ENCODE measurements at regions not wholly inside any gene's neighbourhood (a gene's known extent, or its start where the extent isn't known, plus 50 kb on each side); places are given as distances from the start of the nearest gene placed in this dataset.

- no peaks in the 10 kb centered on the region for H3K36me3 ChIP-seq
- no peak for DNase-seq (ENCODE audit: extremely low spot score in 2 of 2)
- intact Hi-C loops (cut with DNase I): no loop called here
- H3K27ac ChIP-seq: no peak overlapping the region
- no peaks in the 10 kb centered on the region for H3K27me3 ChIP-seq
- no peak overlapping the region for H3K4me3 ChIP-seq
- H3K4me1 ChIP-seq: no peaks in the 10 kb centered on the region
- TF ChIP-seq, protein P1, sequence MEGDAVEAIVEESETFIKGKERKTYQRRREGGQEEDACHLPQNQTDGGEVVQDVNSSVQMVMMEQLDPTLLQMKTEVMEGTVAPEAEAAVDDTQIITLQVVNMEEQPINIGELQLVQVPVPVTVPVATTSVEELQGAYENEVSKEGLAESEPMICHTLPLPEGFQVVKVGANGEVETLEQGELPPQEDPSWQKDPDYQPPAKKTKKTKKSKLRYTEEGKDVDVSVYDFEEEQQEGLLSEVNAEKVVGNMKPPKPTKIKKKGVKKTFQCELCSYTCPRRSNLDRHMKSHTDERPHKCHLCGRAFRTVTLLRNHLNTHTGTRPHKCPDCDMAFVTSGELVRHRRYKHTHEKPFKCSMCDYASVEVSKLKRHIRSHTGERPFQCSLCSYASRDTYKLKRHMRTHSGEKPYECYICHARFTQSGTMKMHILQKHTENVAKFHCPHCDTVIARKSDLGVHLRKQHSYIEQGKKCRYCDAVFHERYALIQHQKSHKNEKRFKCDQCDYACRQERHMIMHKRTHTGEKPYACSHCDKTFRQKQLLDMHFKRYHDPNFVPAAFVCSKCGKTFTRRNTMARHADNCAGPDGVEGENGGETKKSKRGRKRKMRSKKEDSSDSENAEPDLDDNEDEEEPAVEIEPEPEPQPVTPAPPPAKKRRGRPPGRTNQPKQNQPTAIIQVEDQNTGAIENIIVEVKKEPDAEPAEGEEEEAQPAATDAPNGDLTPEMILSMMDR (IDR thresholded peaks at IDR 0.05): no peak
- no peaks in the 10 kb centered on the region for H3K9me3 ChIP-seq
Observed at GRCh38 chr11:104731890-104732289, 166.4 kb downstream of the CASP12 start.

DNA sequence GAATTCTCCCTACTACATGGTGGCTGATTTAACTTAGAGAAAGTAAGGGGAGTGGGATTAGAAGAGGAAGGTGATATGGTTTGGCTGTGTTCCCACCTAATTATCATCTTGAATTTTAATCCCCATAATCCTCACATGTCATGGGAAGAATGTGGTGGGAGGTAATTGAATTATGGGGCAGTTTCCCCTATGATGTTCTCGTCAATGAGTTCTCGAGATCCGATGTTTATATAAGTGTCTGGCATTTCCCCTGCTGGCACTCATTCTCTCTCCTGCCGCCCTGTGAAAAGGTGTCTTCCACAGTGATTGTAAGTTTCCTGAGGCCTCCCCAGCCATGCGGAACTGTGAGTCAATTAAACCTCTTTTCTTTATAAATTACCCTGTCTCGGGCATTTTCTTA lies 169.3 kb downstream of the CASP12 start:
- Histone ChIP-seq H3K4me3 (no peak overlapping the region), H3K27me3 (no peaks in the 10 kb centered on the region), H3K4me1 (no peaks in the 10 kb centered on the region), H3K9me3 (no peaks in the 10 kb centered on the region), H3K36me3 (no peaks in the 10 kb centered on the region), H3K27ac (no peak overlapping the region)
- TF ChIP-seq, protein P1 (IDR thresholded peaks at IDR 0.05): no peak
- DNase-seq (ENCODE audit: extremely low spot score in 2 of 2): no peak
- intact Hi-C loops (cut with DNase I): no loop called here

GRCh38 chr11:104727768-104728167 lies 170.5 kb downstream of the CASP12 start:
- intact Hi-C loops (cut with DNase I): no loop called here
- Histone ChIP-seq H3K27me3 (no peaks in the 10 kb centered on the region), H3K4me1 (no peaks in the 10 kb centered on the region), H3K27ac (no peak overlapping the region), H3K9me3 (no peaks in the 10 kb centered on the region), H3K4me3 (no peak overlapping the region), H3K36me3 (no peaks in the 10 kb centered on the region)
- TF ChIP-seq, protein P1 (IDR thresholded peaks at IDR 0.05): no peak
- TF ChIP-seq POLR2AphosphoS5 (IDR thresholded peaks at IDR 0.05; ENCODE audit: insufficient read depth in 1 of 2, low read depth in 1 of 2) (no peak), POLR2A (IDR thresholded peaks at IDR 0.05) (no peak)
- DNase-seq (ENCODE audit: extremely low spot score in 2 of 2): no peak

- no peaks in the 10 kb centered on the region for H3K36me3 ChIP-seq
- H3K27me3 ChIP-seq: no peaks in the 10 kb centered on the region
Observed at GRCh38 chr11:104727095-104727494, 171.2 kb downstream of the CASP12 start.

DNA sequence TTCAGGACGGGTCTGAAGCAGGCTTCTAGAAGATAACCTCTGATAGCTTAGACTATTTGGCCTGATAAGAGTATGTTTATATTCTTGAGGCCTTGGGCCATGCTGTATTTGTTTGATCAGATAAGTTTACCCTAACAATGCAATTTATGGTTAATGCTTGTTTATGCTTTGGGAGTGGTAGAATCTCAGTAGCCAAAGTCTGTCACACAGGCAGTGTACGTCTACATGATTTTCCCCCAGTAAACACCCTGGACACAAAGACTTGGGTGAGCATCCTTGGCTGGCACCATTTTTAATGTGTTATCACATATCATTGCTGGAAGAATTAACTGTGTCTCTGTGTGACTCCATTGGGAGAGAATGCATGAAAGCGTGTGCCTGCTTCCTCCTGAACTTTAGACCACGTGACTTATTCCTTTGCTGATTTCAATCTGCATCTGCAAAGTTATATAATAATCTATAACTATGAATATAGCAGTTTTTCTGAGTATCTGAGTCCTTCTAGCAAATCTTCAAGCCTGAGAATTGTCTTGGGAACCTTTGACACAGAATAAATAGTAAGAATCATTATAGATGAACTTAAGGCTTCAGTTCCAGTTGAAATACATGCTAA lies 172.4 kb downstream of the CASP12 start:
- Histone ChIP-seq H3K4me1 (no peaks in the 10 kb centered on the region), H3K36me3 (no peaks in the 10 kb centered on the region), H3K4me3 (no peak overlapping the region), H3K27me3 (no peaks in the 10 kb centered on the region), H3K9me3 (no peaks in the 10 kb centered on the region), H3K27ac (no peak overlapping the region)
- no peak for DNase-seq (ENCODE audit: extremely low spot score in 2 of 2)
- intact Hi-C loops (cut with DNase I): no loop called here
- TF ChIP-seq POLR2AphosphoS5 (IDR thresholded peaks at IDR 0.05; ENCODE audit: insufficient read depth in 1 of 2, low read depth in 1 of 2) (no peak), POLR2A (IDR thresholded peaks at IDR 0.05) (no peak)
- TF ChIP-seq, protein P1 (IDR thresholded peaks at IDR 0.05): no peak

More at GRCh38 chr11:104727095-104727494, 171.2 kb downstream of the CASP12 start:
- H3K9me3 ChIP-seq: no peaks in the 10 kb centered on the region
- no peaks in the 10 kb centered on the region for H3K4me1 ChIP-seq
- intact Hi-C loops (cut with DNase I): no loop called here
- H3K27ac ChIP-seq: no peak overlapping the region
- TF ChIP-seq POLR2AphosphoS5 (IDR thresholded peaks at IDR 0.05; ENCODE audit: insufficient read depth in 1 of 2, low read depth in 1 of 2) (no peak), POLR2A (IDR thresholded peaks at IDR 0.05) (no peak)
- TF ChIP-seq, protein P1 (IDR thresholded peaks at IDR 0.05): no peak
- no peak overlapping the region for H3K4me3 ChIP-seq
- DNase-seq (ENCODE audit: extremely low spot score in 2 of 2): no peak
